ENCODE measurements at regions not wholly inside any gene's neighbourhood (a gene's known extent, or its start where the extent isn't known, plus 50 kb on each side); places are given as distances from the start of the nearest gene placed in this dataset.

DNA sequence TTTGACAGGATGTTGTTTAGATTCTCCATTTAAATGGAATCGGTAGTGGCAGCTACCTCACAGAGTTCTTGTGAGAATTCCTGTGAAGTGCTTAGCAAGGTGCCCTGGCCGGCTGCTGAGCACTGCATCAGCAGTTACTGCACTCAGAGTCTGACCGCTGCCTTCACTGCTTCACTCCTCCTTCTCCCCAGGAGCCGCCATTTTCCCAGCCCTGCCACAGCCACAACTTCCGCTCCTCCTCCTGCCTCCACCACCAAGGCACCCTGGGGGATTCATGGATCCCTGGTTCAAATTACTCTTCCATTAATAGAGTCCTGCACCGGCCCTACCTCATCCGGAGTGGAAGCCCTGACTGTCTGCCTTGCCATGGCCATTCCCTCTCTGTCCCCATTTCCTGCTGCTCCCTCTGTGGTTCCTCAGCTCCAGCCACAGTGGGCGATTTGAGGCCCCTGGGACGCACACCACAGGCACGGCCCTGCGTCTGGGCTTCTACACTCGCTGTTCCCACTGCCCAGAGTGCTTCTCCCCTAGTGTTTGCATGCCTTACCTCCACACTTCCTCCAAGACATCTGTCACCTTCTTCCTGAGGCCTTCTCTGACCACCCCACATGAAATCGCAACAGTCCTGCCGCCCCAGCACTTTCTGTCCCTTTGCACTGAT is 210.3 kb downstream of the IPO8 start:
- TF ChIP-seq SMC3 (IDR thresholded peaks at IDR 0.05): no peak
- TF ChIP-seq, protein P1, sequence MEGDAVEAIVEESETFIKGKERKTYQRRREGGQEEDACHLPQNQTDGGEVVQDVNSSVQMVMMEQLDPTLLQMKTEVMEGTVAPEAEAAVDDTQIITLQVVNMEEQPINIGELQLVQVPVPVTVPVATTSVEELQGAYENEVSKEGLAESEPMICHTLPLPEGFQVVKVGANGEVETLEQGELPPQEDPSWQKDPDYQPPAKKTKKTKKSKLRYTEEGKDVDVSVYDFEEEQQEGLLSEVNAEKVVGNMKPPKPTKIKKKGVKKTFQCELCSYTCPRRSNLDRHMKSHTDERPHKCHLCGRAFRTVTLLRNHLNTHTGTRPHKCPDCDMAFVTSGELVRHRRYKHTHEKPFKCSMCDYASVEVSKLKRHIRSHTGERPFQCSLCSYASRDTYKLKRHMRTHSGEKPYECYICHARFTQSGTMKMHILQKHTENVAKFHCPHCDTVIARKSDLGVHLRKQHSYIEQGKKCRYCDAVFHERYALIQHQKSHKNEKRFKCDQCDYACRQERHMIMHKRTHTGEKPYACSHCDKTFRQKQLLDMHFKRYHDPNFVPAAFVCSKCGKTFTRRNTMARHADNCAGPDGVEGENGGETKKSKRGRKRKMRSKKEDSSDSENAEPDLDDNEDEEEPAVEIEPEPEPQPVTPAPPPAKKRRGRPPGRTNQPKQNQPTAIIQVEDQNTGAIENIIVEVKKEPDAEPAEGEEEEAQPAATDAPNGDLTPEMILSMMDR (IDR thresholded peaks at IDR 0.05): no peak
- TF ChIP-seq EP300 (IDR thresholded peaks at IDR 0.05): no peak
- TF ChIP-seq CEBPB (IDR thresholded peaks at IDR 0.05): no peak
- TF ChIP-seq CHD4 (IDR thresholded peaks at IDR 0.05; ENCODE audit: borderline replicate concordance): no peak
- TF ChIP-seq RAD21 (conservative IDR thresholded peaks at IDR 0.05 in 1 of 2, IDR thresholded peaks at IDR 0.05 in 1 of 2): no peak
- TF ChIP-seq BHLHE40 (IDR thresholded peaks at IDR 0.05; ENCODE audit: low read depth, low read length): no peak
- TF ChIP-seq, protein P2, sequence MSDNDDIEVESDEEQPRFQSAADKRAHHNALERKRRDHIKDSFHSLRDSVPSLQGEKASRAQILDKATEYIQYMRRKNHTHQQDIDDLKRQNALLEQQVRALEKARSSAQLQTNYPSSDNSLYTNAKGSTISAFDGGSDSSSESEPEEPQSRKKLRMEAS (IDR thresholded peaks at IDR 0.05): no peak
- TF ChIP-seq, protein P3, sequence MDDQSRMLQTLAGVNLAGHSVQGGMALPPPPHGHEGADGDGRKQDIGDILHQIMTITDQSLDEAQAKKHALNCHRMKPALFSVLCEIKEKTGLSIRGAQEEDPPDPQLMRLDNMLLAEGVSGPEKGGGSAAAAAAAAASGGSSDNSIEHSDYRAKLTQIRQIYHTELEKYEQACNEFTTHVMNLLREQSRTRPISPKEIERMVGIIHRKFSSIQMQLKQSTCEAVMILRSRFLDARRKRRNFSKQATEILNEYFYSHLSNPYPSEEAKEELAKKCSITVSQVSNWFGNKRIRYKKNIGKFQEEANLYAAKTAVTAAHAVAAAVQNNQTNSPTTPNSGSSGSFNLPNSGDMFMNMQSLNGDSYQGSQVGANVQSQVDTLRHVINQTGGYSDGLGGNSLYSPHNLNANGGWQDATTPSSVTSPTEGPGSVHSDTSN (IDR thresholded peaks at IDR 0.05): no peak
- TF ChIP-seq HEYL (CRISPR knock-in tag; IDR thresholded peaks at IDR 0.05): no peak

Measured in A549 (cell line).